Thymus (tissue), 11 donors: ENCODE measurements at regions not wholly inside any gene's neighbourhood (a gene's known extent, or its start where the extent isn't known, plus 50 kb on each side); places are given as distances from the start of the nearest gene placed in this dataset.
"Not testable (repeated sequence)": the region's sequence is repeated elsewhere in the genome, so short reads cannot be mapped to it uniquely, and the experiment has no call there.

Source experiments
- DNase-seq, 9 donors: peaks; one replicate each; pipeline ENCODE4 v3.0.0-alpha.2; 2013; ENCODE audit warnings: low spot score in 9 of 9, low read depth in 6 of 9, missing footprints in 1 of 9
- H3K27ac ChIP-seq, 2 donors: one replicate each; pipeline ENCODE4 v1.5.1; 2013; ENCODE audit warnings: control low read depth in 1 of 2, low read depth in 1 of 2, low read length in 1 of 2, mild to moderate bottlenecking in 1 of 2, moderate library complexity in 1 of 2
- H3K27me3 ChIP-seq, 2 donors: one replicate each; pipeline ENCODE4 v1.5.1; 2013; ENCODE audit warnings: low read length in 1 of 2; ENCODE audit not compliant: control insufficient read depth in 2 of 2, insufficient read depth in 1 of 2
- H3K36me3 ChIP-seq, 2 donors: one replicate each; pipeline ENCODE4 v1.5.1; 2013; ENCODE audit warnings: low read length in 1 of 2, mild to moderate bottlenecking in 1 of 2, moderate library complexity in 1 of 2; ENCODE audit not compliant: control insufficient read depth in 2 of 2, insufficient read depth in 2 of 2
- H3K4me1 ChIP-seq, 2 donors: one replicate each; pipeline ENCODE4 v1.5.1; 2013; ENCODE audit warnings: low read length in 2 of 2; ENCODE audit not compliant: control insufficient read depth in 2 of 2, insufficient read depth in 2 of 2
- H3K4me3 ChIP-seq, 2 donors: one replicate each; pipeline ENCODE4 v1.5.1; 2013; ENCODE audit warnings: low read length in 2 of 2, control low read depth in 1 of 2, mild to moderate bottlenecking in 1 of 2
- H3K9me3 ChIP-seq, 2 donors: one replicate each; pipeline ENCODE4 v1.5.1; 2013; ENCODE audit warnings: low read length in 1 of 2, mild to moderate bottlenecking in 1 of 2; ENCODE audit not compliant: control insufficient read depth in 2 of 2, insufficient read depth in 1 of 2
- WGBS: extraction: QIAGEN DNeasy Blood & Tissue Kit; methylation state at CpG from one replicate; pipeline ENCODE4 v1.1.7; 2013; 5-methylcytosine and 5-hydroxymethylcytosine counted together
- donor health status: healthy.

DNA sequence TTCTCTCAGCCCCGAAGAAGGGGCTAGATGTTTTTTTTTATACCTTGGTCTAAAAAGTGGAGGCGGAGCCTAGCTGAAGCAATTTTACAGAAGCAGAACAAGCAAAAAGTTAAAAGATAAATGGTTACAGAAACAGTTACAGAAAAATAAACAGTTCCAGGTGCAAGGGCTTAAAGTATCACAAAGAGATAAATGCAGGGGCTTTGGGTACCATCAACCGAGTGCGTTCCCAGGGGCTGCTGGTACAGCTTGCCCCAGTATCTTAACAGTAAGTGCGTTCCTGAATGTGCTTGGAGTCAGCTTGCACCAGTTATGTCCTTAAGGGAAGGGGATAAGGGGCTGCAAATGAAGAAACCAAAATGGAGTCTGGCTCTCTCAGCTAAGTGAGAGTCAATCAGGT, 173.9 kb upstream of the MBL2 start:
- H3K36me3 ChIP-seq: no peaks in the 10 kb centered on the region
- H3K4me1 ChIP-seq: no peaks in the 10 kb centered on the region
- no peaks in the 10 kb centered on the region for H3K9me3 ChIP-seq
- WGBS: 97% methylated on average over 5 of the region's 5 CpGs
- no peaks in the 10 kb centered on the region for H3K27me3 ChIP-seq
- no peak overlapping the region for H3K27ac ChIP-seq
- H3K4me3 ChIP-seq: no peak overlapping the region
- DNase-seq: no peak

DNA sequence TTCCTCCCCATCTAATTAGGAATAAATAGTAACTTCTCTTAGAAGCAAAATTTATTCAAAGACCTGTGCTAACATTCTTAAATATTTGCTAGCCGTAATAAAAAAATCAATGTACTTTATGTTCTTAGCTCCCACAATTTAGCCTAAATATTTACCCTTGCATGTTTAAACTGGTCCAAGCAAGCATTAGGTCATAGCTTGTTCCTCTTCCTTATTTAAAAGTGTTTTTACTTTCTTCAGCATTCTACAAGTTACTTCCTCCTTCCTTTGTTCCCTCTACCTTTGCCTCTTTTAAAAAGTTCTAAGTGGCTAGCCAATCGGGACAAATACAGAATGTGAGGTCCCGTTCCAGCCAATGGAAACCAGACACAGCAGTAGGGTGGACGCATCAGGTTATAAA, 172.9 kb upstream of the MBL2 start:
- not testable (repeated sequence) for H3K9me3 ChIP-seq, H3K36me3 ChIP-seq, DNase-seq, H3K27ac ChIP-seq, H3K4me1 ChIP-seq, H3K27me3 ChIP-seq, H3K4me3 ChIP-seq
- WGBS: 93% methylated on average over 4 of the region's 4 CpGs

DNA sequence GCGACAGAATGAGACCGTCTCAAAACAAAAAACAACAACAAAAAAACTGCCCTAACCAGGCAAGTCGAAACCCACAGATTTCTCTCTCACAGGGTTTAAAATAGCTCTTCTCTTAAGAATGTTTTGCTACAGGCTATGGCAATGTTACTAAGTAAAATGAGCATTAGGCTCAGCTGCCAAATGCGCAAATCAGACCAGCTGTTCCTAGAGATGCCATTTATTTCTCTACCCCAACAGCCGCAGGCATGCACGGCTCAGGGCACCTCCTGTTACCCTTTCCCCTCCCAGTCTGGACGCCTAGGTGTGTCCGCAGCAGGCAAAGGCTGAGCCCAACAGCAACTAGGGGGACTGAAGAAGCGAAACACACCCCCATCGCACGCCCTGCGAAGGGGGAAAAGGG, 168.3 kb upstream of the MBL2 start:
- Histone ChIP-seq H3K4me1 (no peaks in the 10 kb centered on the region), H3K4me3 (no peak overlapping the region), H3K9me3 (no peaks in the 10 kb centered on the region), H3K27ac (no peak overlapping the region), H3K36me3 (no peaks in the 10 kb centered on the region), H3K27me3 (no peaks in the 10 kb centered on the region)
- DNase-seq: no peak
- 98% methylated on average over 12 of the region's 12 CpGs for WGBS

DNA sequence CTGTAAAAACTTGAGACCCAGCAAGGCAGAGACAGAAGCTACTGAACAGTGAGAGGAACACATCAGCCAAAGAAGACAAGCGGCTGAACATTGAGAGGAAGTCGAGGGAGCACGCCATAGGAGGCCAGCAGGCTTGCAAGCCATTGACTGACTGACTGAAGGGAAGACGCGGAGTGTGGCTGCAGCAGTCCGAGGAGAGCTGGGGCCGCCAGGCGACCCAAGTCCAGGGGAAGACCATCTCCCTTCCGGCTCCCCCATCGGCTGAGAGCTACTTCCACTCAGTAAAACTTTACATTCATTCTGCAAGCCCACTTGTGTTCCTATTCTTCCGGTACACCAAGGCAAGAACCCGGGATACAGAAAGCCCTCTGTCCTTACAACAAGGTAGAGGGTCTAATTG, 167.3 kb upstream of the MBL2 start:
- Histone ChIP-seq H3K36me3 (no peaks in the 10 kb centered on the region), H3K9me3 (no peaks in the 10 kb centered on the region), H3K4me3 (no peak overlapping the region), H3K27me3 (no peaks in the 10 kb centered on the region), H3K4me1 (no peaks in the 10 kb centered on the region), H3K27ac (no peak overlapping the region)
- no peak for DNase-seq
- WGBS: 94% methylated on average over 12 of the region's 12 CpGs

DNA sequence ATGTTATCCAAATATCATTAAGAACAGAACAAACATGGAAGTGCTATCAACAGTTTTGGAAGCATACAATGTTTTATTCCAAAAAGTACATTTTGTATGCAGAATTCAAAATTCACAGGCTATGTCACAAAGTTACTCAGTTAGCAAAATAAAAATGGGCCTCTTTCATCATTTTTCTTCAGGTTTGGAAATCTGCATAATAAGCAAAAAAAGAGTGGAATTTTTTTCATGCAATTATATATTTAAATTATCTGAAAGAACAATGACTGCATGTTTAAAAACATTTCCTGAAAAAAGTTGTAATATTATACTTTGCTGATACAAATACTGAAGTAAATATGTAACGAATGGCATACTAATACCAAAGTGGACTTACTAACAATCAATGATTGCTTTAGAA, 161.2 kb upstream of the MBL2 start:
- no peaks in the 10 kb centered on the region for H3K4me1 ChIP-seq
- H3K27me3 ChIP-seq: no peaks in the 10 kb centered on the region
- H3K4me3 ChIP-seq: no peak overlapping the region
- H3K27ac ChIP-seq: no peak overlapping the region
- no peak for DNase-seq
- no peaks in the 10 kb centered on the region for H3K36me3 ChIP-seq
- no peaks in the 10 kb centered on the region for H3K9me3 ChIP-seq
- WGBS: 93% methylated on average over 1 of the region's 1 CpG

DNA sequence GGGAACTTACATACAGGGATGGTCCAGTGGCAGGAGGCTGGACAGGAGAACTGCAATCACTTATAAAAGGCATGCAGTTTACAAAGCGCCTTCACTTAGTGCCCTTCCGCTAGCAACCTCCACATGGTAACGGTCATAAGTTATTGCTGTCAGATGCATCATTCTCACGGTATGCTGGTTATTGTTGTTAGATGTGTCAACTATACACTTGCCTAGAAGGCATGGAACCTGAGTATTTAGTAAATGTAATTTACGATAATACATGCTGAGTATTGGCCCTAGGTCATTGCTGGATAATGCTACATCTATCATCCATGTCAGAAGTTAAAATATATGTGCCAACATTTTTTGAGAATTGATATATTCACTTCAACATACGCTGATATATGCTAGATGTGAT, 155.1 kb upstream of the MBL2 start:
- Histone ChIP-seq H3K4me1 (no peaks in the 10 kb centered on the region), H3K9me3 (no peaks in the 10 kb centered on the region), H3K36me3 (no peaks in the 10 kb centered on the region), H3K27me3 (no peaks in the 10 kb centered on the region), H3K27ac (no peak overlapping the region), H3K4me3 (no peak overlapping the region)
- DNase-seq: no peak
- 96% methylated on average over 6 of the region's 6 CpGs for WGBS

DNA sequence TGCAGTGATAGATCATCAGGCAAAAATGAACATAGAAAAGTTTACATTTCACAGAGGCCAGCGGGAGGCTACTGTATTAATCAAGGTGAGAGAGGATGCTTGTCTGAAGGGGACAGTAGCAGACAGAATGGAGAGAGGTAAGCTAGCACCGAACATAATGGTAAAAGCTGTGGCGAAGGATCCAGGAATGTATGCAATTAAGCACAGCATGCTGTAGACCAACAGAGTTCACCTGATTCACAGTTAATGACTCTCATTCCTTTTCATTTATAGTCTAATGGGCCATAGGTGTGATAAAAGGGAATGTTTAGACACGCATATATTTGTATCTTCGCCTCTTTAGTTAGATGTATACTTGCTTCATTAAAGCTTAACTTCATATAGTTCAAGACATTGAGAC, 150.9 kb upstream of the MBL2 start:
- no peaks in the 10 kb centered on the region for H3K4me1 ChIP-seq
- WGBS: 94% methylated on average over 5 of the region's 5 CpGs
- no peaks in the 10 kb centered on the region for H3K36me3 ChIP-seq
- DNase-seq: no peak
- H3K27me3 ChIP-seq: no peaks in the 10 kb centered on the region
- H3K4me3 ChIP-seq: no peak overlapping the region
- H3K27ac ChIP-seq: no peak overlapping the region
- no peaks in the 10 kb centered on the region for H3K9me3 ChIP-seq

DNA sequence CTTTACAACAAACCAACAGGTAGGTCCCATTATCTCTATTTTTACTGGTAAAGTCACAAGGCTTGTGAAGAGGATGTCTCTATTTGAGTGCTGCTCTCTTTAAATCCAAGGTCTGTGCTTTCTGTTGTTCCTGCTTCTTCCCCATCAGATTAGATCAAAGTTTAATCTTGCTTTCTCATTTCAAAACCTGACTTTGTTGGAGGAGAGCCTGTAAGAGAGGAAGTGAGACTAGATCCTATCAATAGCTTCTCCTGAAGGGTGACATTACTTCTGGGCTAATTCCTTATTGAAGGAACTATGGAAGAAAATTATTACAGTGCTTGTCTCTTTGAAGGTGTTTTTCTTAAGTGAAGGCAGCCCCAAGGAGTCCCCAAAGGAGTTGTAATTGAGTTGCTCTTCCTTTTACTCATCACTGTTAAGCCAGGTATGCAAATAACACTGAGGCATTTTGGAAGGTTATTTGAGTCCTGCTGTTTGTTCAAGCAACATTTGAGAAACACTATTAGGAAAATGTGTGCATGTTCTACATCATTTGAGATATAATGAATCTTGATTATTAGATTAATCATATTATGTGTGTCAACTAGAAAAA, 146.2 kb upstream of the MBL2 start:
- Histone ChIP-seq H3K36me3 (no peaks in the 10 kb centered on the region), H3K4me1 (no peaks in the 10 kb centered on the region), H3K27ac (no peak overlapping the region), H3K9me3 (no peaks in the 10 kb centered on the region), H3K27me3 (no peaks in the 10 kb centered on the region), H3K4me3 (no peak overlapping the region)
- no peak for DNase-seq

DNA sequence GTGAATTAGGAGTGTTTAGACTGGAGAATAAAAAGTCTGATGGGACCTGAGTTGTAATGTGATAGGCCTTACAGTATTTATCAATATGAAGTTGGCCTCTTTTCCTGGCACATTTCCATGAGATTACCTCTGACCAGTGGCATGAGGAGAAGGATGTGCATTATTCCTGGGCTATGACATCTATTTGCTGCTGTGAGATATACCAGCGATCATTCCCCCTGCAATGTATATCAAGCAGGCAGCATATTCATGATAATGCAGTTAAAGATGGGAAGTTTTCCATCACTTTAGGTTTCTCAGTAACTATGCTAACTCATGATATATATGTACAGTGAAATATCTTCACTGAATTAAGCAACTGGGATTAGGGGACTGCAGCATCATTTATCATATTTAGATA, 142.8 kb upstream of the MBL2 start:
- Histone ChIP-seq H3K36me3 (no peaks in the 10 kb centered on the region), H3K27me3 (no peaks in the 10 kb centered on the region), H3K9me3 (no peaks in the 10 kb centered on the region), H3K27ac (no peak overlapping the region), H3K4me1 (no peaks in the 10 kb centered on the region), H3K4me3 (no peak overlapping the region)
- DNase-seq: no peak
- 97% methylated on average over 1 of the region's 1 CpG for WGBS

DNA sequence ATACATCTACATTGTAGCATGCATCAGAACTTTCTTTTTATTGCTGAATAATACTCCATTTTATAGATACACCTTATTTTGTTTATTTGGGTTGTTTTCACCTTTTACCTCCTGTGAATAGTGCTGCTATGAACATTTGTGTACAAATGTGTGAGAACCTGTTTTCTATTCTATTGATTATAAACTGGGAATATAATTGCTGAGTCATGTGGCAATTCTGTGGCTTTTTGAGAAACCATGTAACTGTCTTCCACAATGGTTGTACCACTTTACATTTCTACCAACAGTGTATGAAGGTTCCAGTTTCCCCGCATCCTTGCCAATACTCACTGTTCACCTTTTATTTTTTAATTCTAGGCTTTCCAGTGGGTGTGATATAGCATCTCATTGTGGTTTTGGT, 138.6 kb upstream of the MBL2 start:
- H3K27ac ChIP-seq: no peak overlapping the region
- 98% methylated on average over 1 of the region's 1 CpG for WGBS
- H3K4me1 ChIP-seq: no peaks in the 10 kb centered on the region
- no peaks in the 10 kb centered on the region for H3K27me3 ChIP-seq
- no peaks in the 10 kb centered on the region for H3K9me3 ChIP-seq
- H3K4me3 ChIP-seq: no peak overlapping the region
- DNase-seq: no peak
- no peaks in the 10 kb centered on the region for H3K36me3 ChIP-seq
